ENCODE measurements at regions not wholly inside any gene's neighbourhood (a gene's known extent, or its start where the extent isn't known, plus 50 kb on each side); places are given as distances from the start of the nearest gene placed in this dataset.

GRCh38 chr13:38283346-38283745, 66.3 kb upstream of the UFM1 start:
- no peak for TF ChIP-seq CTCF (IDR thresholded peaks at IDR 0.05)
- no peak for ATAC-seq (ENCODE audit: low FRiP score)
- no peak for DNase-seq (ENCODE audit: low spot score)

- ATAC-seq (ENCODE audit: low FRiP score), result no peak
- DNase-seq (ENCODE audit: low spot score), result no peak
- no peak for TF ChIP-seq CTCF (IDR thresholded peaks at IDR 0.05)
These were observed 84.5 kb upstream of the UFM1 start for GRCh38 chr13:38265132-38265497.

- no peak for TF ChIP-seq CTCF (IDR thresholded peaks at IDR 0.05)
- DNase-seq (ENCODE audit: low spot score), result no peak
- no peak for ATAC-seq (ENCODE audit: low FRiP score)
These were observed 85.1 kb upstream of the UFM1 start for GRCh38 chr13:38264363-38265131.

GRCh38 chr13:38262211-38262610, 87.4 kb upstream of the UFM1 start:
- TF ChIP-seq CTCF (IDR thresholded peaks at IDR 0.05), result no peak
- DNase-seq (ENCODE audit: low spot score) (no peak), ATAC-seq (ENCODE audit: low FRiP score) (no peak)

GRCh38 chr13:38255600-38255999, 94.1 kb upstream of the UFM1 start:
- no peak for DNase-seq (ENCODE audit: low spot score)
- ATAC-seq (ENCODE audit: low FRiP score), result no peak
- no peak for TF ChIP-seq CTCF (IDR thresholded peaks at IDR 0.05)

- ATAC-seq (ENCODE audit: low FRiP score) (no peak), DNase-seq (ENCODE audit: low spot score) (no peak)
- TF ChIP-seq CTCF (IDR thresholded peaks at IDR 0.05), result no peak
These were observed 109.8 kb upstream of the UFM1 start for GRCh38 chr13:38239874-38240273.

GRCh38 chr13:38228322-38228721, 121.3 kb upstream of the UFM1 start:
- no peak for TF ChIP-seq CTCF (IDR thresholded peaks at IDR 0.05)
- no peak for DNase-seq (ENCODE audit: low spot score)
- no peak for ATAC-seq (ENCODE audit: low FRiP score)
